HEK293 (cell line): ENCODE measurements at regions not wholly inside any gene's neighbourhood (a gene's known extent, or its start where the extent isn't known, plus 50 kb on each side); places are given as distances from the start of the nearest gene placed in this dataset.

ENCODE experiments used
- REST ChIP-seq: fragments of 450-650 bp; formaldehyde crosslinking; IDR thresholded peaks from 2 replicates; pipeline ENCODE4 v1.5.1; 2016; ENCODE audit warnings: missing biosample characterization, missing genetic modification characterization
- TCF7L2 ChIP-seq: IDR thresholded peaks from 2 replicates; pipeline ENCODE4 v1.6.1; 2011; ENCODE audit warnings: low read depth, mild to moderate bottlenecking, inconsistent platforms, low read length, moderate library complexity, borderline replicate concordance
- YY1 ChIP-seq: fragments of 450-650 bp; formaldehyde crosslinking; IDR thresholded peaks from 2 replicates; pipeline ENCODE4 v1.5.1; 2018; ENCODE audit warnings: missing biosample characterization, missing genetic modification characterization
- ZNF10 ChIP-seq: fragments of 450-650 bp; formaldehyde crosslinking; IDR thresholded peaks from 2 replicates; pipeline ENCODE4 v1.5.1; 2017; ENCODE audit warnings: missing biosample characterization, missing genetic modification characterization
- ZNF138 ChIP-seq: fragments of 450-650 bp; formaldehyde crosslinking; IDR thresholded peaks from 2 replicates; pipeline ENCODE4 v1.5.1; 2016; ENCODE audit warnings: missing biosample characterization, missing genetic modification characterization, borderline replicate concordance
- ZNF391 ChIP-seq: fragments of 450-650 bp; formaldehyde crosslinking; IDR thresholded peaks from 2 replicates; pipeline ENCODE4 v1.5.1; 2016; ENCODE audit warnings: low read depth, missing biosample characterization, missing genetic modification characterization, borderline replicate concordance
- ZNF423 ChIP-seq: fragments of 450-650 bp; formaldehyde crosslinking; IDR thresholded peaks from 2 replicates; pipeline ENCODE4 v1.5.1; 2016; ENCODE audit warnings: missing biosample characterization, missing genetic modification characterization
- ZNF707 ChIP-seq: fragments of 450-650 bp; formaldehyde crosslinking; IDR thresholded peaks from 2 replicates; pipeline ENCODE4 v1.5.1; 2016; ENCODE audit warnings: missing biosample characterization, missing genetic modification characterization
- ZNF843 ChIP-seq: fragments of 450-650 bp; formaldehyde crosslinking; IDR thresholded peaks from 2 replicates; pipeline ENCODE4 v1.5.1; 2016; ENCODE audit warnings: missing biosample characterization, missing genetic modification characterization
- TF ChIP-seq, protein P1 (sequence below): fragments of 450-650 bp; formaldehyde crosslinking; IDR thresholded peaks from 2 replicates; pipeline ENCODE4 v1.5.1; 2016; ENCODE audit warnings: missing biosample characterization, missing genetic modification characterization
- TF ChIP-seq, protein P2 (sequence below): fragments of 450-650 bp; formaldehyde crosslinking; IDR thresholded peaks from 2 replicates; pipeline ENCODE4 v1.5.1; 2017; ENCODE audit warnings: missing biosample characterization, missing genetic modification characterization
- TF ChIP-seq, protein P3 (sequence below): fragments of 450-650 bp; formaldehyde crosslinking; conservative IDR thresholded peaks from 2 replicates; pipeline ENCODE4 v1.5.1; 2016; ENCODE audit warnings: low read depth, missing biosample characterization, missing genetic modification characterization

DNA sequence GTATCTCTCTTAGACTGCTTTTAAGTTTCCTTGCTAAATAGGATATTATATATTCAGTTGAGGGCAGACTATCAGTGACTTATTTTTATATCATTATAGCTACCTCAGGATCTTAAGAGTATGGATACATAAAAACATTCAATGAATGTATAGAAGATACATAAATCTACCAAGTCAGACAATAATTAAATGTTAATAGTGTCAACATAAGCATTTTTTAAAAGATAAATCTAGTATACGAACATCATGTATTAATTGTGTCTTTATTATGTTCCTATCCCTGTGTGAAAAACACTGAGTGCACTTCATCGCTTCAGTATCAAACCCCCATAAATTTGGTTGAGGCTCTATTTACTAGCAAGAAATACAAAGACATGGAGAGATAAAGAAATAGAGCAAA lies 242.8 kb downstream of the CRPPA start:
- TF ChIP-seq ZNF423 (no peak), YY1 (tag by site-specific recombination) (no peak), ZNF138 (tag by site-specific recombination) (no peak), ZNF10 (tag by site-specific recombination) (no peak), ZNF707 (tag by site-specific recombination) (no peak), REST (tag by site-specific recombination) (no peak), ZNF843 (tag by site-specific recombination) (no peak), ZNF391 (no peak), TCF7L2 (no peak)
- TF ChIP-seq, protein P1, sequence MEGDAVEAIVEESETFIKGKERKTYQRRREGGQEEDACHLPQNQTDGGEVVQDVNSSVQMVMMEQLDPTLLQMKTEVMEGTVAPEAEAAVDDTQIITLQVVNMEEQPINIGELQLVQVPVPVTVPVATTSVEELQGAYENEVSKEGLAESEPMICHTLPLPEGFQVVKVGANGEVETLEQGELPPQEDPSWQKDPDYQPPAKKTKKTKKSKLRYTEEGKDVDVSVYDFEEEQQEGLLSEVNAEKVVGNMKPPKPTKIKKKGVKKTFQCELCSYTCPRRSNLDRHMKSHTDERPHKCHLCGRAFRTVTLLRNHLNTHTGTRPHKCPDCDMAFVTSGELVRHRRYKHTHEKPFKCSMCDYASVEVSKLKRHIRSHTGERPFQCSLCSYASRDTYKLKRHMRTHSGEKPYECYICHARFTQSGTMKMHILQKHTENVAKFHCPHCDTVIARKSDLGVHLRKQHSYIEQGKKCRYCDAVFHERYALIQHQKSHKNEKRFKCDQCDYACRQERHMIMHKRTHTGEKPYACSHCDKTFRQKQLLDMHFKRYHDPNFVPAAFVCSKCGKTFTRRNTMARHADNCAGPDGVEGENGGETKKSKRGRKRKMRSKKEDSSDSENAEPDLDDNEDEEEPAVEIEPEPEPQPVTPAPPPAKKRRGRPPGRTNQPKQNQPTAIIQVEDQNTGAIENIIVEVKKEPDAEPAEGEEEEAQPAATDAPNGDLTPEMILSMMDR (tag by site-specific recombination) = no peak
- TF ChIP-seq, protein P2, sequence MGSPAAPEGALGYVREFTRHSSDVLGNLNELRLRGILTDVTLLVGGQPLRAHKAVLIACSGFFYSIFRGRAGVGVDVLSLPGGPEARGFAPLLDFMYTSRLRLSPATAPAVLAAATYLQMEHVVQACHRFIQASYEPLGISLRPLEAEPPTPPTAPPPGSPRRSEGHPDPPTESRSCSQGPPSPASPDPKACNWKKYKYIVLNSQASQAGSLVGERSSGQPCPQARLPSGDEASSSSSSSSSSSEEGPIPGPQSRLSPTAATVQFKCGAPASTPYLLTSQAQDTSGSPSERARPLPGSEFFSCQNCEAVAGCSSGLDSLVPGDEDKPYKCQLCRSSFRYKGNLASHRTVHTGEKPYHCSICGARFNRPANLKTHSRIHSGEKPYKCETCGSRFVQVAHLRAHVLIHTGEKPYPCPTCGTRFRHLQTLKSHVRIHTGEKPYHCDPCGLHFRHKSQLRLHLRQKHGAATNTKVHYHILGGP (tag by site-specific recombination) = no peak
- TF ChIP-seq, protein P3, sequence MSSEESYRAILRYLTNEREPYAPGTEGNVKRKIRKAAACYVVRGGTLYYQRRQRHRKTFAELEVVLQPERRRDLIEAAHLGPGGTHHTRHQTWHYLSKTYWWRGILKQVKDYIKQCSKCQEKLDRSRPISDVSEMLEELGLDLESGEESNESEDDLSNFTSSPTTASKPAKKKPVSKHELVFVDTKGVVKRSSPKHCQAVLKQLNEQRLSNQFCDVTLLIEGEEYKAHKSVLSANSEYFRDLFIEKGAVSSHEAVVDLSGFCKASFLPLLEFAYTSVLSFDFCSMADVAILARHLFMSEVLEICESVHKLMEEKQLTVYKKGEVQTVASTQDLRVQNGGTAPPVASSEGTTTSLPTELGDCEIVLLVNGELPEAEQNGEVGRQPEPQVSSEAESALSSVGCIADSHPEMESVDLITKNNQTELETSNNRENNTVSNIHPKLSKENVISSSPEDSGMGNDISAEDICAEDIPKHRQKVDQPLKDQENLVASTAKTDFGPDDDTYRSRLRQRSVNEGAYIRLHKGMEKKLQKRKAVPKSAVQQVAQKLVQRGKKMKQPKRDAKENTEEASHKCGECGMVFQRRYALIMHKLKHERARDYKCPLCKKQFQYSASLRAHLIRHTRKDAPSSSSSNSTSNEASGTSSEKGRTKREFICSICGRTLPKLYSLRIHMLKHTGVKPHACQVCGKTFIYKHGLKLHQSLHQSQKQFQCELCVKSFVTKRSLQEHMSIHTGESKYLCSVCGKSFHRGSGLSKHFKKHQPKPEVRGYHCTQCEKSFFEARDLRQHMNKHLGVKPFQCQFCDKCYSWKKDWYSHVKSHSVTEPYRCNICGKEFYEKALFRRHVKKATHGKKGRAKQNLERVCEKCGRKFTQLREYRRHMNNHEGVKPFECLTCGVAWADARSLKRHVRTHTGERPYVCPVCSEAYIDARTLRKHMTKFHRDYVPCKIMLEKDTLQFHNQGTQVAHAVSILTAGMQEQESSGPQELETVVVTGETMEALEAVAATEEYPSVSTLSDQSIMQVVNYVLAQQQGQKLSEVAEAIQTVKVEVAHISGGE (tag by site-specific recombination) = no peak
